ENCODE measurements at regions not wholly inside any gene's neighbourhood (a gene's known extent, or its start where the extent isn't known, plus 50 kb on each side); places are given as distances from the start of the nearest gene placed in this dataset.

- no peak for TF ChIP-seq ZNF18 (tag by site-specific recombination; IDR thresholded peaks at IDR 0.05)
- TF ChIP-seq BCL11A (tag by site-specific recombination; IDR thresholded peaks at IDR 0.05; ENCODE audit: low read depth), result no peak
- TF ChIP-seq ZNF777 (tag by site-specific recombination; IDR thresholded peaks at IDR 0.05; ENCODE audit: borderline replicate concordance), result no peak
- no peak for TF ChIP-seq SP2 (tag by site-specific recombination; IDR thresholded peaks at IDR 0.05)
- no peak for TF ChIP-seq TRIM28 (IDR thresholded peaks at IDR 0.05; ENCODE audit: borderline replicate concordance, low read length)
- TF ChIP-seq ZNF449 (tag by site-specific recombination; IDR thresholded peaks at IDR 0.05), result no peak
Measured at GRCh38 chr4:11650801-11651596, 222.3 kb upstream of the HS3ST1 start.
